HEK293T (cell line): ENCODE measurements at regions not wholly inside any gene's neighbourhood (a gene's known extent, or its start where the extent isn't known, plus 50 kb on each side); places are given as distances from the start of the nearest gene placed in this dataset.

ENCODE experiments used
- CTCF ChIA-PET: fragments of 350-600 bp; formaldehyde crosslinking; extraction: SDS; loops from one replicate; lab custom pipeline; 2021; ENCODE audit warnings: antibody characterized with exemption, inconsistent platforms; lab: Yijun Ruan, JAX
- POLR2A ChIA-PET: fragments of 350-600 bp; formaldehyde crosslinking; extraction: SDS; loops from one replicate; lab custom pipeline; 2020; ENCODE audit warnings: antibody characterized with exemption, inconsistent platforms; lab: Yijun Ruan, JAX
- DNase-seq: peaks from one replicate; pipeline ENCODE4 v3.0.0; 2012; ENCODE audit warnings: mixed read lengths; ENCODE audit errors: extremely low spot score
- ARNT ChIP-seq: fragments of 450-650 bp; IDR thresholded peaks from 2 replicates; pipeline ENCODE4 v1.6.1; 2017; ENCODE audit warnings: mild to moderate bottlenecking
- BHLHE40 ChIP-seq: fragments of 450-650 bp; IDR thresholded peaks from 2 replicates; pipeline ENCODE4 v1.6.1; 2016; ENCODE audit warnings: mild to moderate bottlenecking, moderate library complexity, borderline replicate concordance
- CTBP1 ChIP-seq: fragments of 450-650 bp; IDR thresholded peaks from 2 replicates; pipeline ENCODE4 v1.6.1; 2016; ENCODE audit warnings: borderline replicate concordance
- ELF4 ChIP-seq: fragments of 450-650 bp; IDR thresholded peaks from 2 replicates; pipeline ENCODE4 v1.6.1; 2017; ENCODE audit warnings: antibody characterized with exemption
- FOXA1 ChIP-seq: fragments of 450-650 bp; IDR thresholded peaks from 2 replicates; pipeline ENCODE4 v1.6.1; 2016; ENCODE audit warnings: mild to moderate bottlenecking
- FOXK2 ChIP-seq: fragments of 450-650 bp; IDR thresholded peaks from 2 replicates; pipeline ENCODE4 v1.6.1; 2016; ENCODE audit warnings: mild to moderate bottlenecking
- FOXM1 ChIP-seq: fragments of 450-650 bp; IDR thresholded peaks from 2 replicates; pipeline ENCODE4 v1.6.1; 2017; ENCODE audit warnings: mild to moderate bottlenecking, borderline replicate concordance
- HDGF ChIP-seq: fragments of 450-650 bp; IDR thresholded peaks from 2 replicates; pipeline ENCODE4 v1.6.1; 2017; ENCODE audit warnings: antibody characterized with exemption, borderline replicate concordance
- L3MBTL2 ChIP-seq: fragments of 450-650 bp; conservative IDR thresholded peaks from 2 replicates; pipeline ENCODE4 v1.6.1; 2016; ENCODE audit warnings: mild to moderate bottlenecking
- LEF1 ChIP-seq: fragments of 450-650 bp; IDR thresholded peaks from 2 replicates; pipeline ENCODE4 v1.6.1; 2017; ENCODE audit warnings: mild to moderate bottlenecking, borderline replicate concordance
- NFRKB ChIP-seq: fragments of 450-650 bp; IDR thresholded peaks from 2 replicates; pipeline ENCODE4 v1.6.1; 2016; ENCODE audit warnings: mild to moderate bottlenecking, moderate library complexity
- SP1 ChIP-seq: fragments of 450-650 bp; IDR thresholded peaks from 2 replicates; pipeline ENCODE4 v1.6.1; 2017
- SUZ12 ChIP-seq: fragments of 450-650 bp; IDR thresholded peaks from 2 replicates; pipeline ENCODE4 v1.6.1; 2016; ENCODE audit warnings: mild to moderate bottlenecking
- TARDBP ChIP-seq: fragments of 450-650 bp; IDR thresholded peaks from 2 replicates; pipeline ENCODE4 v1.6.1; 2016
- ZNF384 ChIP-seq: fragments of 450-650 bp; IDR thresholded peaks from 2 replicates; pipeline ENCODE4 v1.6.1; 2016
- TF ChIP-seq, protein P1 (sequence below): fragments of 450-650 bp; IDR thresholded peaks from 2 replicates; pipeline ENCODE4 v1.6.1; 2016

DNA sequence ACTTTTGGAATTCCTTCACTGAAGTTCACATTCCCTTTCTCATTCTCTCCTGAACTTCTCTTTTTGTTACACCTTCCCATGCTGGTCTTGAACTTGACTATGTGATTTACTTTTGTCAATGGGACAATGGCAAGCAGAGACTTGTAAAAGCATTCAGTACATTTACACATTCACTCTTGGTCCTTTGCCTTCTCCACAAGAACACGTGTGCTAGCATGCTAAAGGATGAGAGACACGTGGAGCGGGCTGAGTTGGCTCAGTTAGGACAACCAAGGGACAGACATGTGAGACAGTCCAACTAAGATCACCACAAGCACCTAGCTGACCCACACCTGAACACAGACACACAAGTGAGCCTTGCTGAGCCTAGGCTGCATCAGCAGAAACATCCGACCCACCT, 91.3 kb upstream of the PAK5 start:
- DNase-seq: no peak
- ChIA-PET POLR2A (no interaction called here), CTCF (no interaction called here)
- TF ChIP-seq FOXK2 (no peak), L3MBTL2 (no peak), ARNT (no peak), CTBP1 (no peak), FOXM1 (no peak), NFRKB (no peak), HDGF (no peak), ELF4 (no peak), SUZ12 (no peak), LEF1 (no peak), SP1 (no peak)
- TF ChIP-seq, protein P1, sequence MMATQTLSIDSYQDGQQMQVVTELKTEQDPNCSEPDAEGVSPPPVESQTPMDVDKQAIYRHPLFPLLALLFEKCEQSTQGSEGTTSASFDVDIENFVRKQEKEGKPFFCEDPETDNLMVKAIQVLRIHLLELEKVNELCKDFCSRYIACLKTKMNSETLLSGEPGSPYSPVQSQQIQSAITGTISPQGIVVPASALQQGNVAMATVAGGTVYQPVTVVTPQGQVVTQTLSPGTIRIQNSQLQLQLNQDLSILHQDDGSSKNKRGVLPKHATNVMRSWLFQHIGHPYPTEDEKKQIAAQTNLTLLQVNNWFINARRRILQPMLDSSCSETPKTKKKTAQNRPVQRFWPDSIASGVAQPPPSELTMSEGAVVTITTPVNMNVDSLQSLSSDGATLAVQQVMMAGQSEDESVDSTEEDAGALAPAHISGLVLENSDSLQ: no peak

DNA sequence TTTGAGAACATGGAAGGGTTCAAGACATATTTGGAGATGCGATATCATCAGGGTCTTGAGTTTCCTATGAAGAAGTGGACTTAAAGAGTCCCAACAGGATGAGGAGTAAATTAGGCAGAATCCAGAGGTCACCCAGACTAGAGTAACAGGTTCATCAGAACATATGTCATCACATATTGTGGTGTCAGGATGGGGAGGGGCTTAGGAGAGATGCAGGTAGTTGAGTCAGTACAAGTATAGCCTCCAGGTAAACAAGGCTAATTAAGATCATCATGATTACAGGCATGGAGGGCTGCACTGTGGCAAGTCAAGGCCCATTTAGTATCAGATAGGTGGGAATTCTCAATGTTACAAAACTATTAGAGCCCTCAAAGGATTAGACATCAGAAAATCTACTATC, 90.1 kb upstream of the PAK5 start:
- ChIA-PET POLR2A (no interaction called here), CTCF (no interaction called here)
- TF ChIP-seq TARDBP (no peak), ARNT (no peak), SP1 (no peak), SUZ12 (no peak), LEF1 (no peak), BHLHE40 (no peak), ELF4 (no peak), FOXK2 (no peak), FOXA1 (no peak)
- no peak for DNase-seq

DNA sequence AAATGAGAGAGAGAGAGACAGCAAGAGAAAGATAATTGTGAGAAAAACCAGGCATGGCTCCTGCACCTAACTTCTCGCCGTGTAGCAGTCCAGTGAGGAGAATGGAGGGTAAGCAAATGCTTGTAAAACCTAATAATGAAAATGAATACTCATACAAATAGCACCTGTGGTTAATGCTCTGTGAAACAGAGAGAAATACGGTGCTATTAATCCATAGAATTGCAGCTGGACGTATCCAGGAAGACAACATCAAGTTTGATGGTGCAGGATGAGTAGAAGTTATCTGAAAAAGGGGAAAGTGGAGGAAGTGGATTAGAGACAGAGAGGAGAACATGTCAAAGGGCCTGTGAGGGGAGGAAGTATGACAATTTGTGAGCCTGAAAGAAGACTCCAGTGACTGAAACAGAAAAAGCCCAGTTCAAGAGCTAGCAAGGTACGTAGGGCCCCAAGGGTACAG, 89.4 kb upstream of the PAK5 start:
- no peak for TF ChIP-seq ELF4
- TF ChIP-seq SUZ12: no peak
- TF ChIP-seq TARDBP: no peak
- TF ChIP-seq FOXM1: no peak
- no peak for TF ChIP-seq ARNT
- TF ChIP-seq NFRKB: no peak
- TF ChIP-seq ZNF384: no peak
- TF ChIP-seq FOXA1: no peak
- TF ChIP-seq LEF1: no peak
- TF ChIP-seq CTBP1: no peak
- ChIA-PET POLR2A (no interaction called here), CTCF (no interaction called here)
- no peak for DNase-seq

DNA sequence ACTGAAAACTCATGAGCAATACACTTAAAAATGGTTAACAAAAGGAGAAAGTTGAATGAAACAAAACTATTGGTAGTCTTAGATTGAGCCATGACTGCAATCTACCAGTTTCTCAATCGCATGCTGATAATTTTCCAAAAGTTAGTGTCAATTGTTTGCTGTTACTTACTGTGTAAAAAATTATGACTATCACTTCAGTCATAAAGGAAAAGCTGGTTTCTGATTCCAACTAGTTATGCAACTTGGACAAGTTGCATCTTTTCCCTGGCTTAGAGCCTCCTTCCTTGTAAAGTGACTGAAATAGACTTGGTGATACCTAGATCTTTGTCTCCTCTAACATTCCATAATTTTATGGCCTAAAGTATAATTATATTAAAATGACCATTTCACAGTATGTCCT, 88.3 kb upstream of the PAK5 start:
- CTCF ChIA-PET: no interaction called here
- POLR2A ChIA-PET: no interaction called here

DNA sequence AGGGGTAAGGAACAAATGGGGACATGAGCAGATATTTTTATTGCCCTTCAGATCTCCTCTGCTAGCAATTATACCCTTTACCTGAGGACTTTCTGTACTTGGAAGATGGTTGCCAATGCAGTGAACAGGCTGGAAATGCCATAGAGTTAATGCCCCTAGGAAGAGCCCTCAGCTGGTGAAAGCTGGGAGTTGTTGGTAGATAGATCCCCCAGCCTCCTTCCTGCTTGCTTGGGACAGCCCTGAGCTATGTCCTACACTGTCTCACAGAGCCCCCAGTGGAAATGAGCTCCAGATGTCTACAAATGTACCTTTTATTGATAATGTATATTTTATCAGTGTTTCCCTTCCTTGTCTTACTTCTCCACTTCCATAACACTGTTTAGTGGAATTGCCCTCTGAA, 87.6 kb upstream of the PAK5 start:
- no peak for TF ChIP-seq LEF1
- no peak for DNase-seq
- ChIA-PET CTCF (no interaction called here), POLR2A (no interaction called here)

More for the DNA sequence above, 88.3 kb upstream of the PAK5 start:
- TF ChIP-seq SP1: no peak
- no peak for TF ChIP-seq ZNF384
- no peak for TF ChIP-seq FOXK2
- no peak for DNase-seq

DNA sequence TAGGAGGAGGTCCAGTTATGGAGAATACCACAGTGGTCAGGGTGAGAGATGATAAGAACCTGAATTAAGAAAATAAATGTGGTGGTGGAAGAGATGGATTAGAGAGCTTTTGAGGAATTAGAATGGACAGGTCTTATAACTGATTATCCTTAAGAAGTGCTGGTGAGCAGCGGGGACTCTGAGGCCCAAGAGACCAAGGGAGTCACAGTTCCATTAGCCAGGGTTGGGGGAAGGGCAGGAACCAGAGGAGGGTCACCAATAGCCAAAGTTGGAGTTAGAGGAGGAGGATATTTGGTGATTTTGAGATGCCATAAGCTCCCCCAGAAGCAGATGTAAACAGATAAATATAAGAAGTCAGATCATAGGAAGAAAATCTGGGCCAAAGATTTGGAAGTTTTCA, 87.1 kb upstream of the PAK5 start:
- CTCF ChIA-PET: no interaction called here
- TF ChIP-seq FOXA1 (no peak), NFRKB (no peak), BHLHE40 (no peak), TARDBP (no peak)
- TF ChIP-seq, protein P1: no peak
- POLR2A ChIA-PET: no interaction called here
- no peak for DNase-seq

DNA sequence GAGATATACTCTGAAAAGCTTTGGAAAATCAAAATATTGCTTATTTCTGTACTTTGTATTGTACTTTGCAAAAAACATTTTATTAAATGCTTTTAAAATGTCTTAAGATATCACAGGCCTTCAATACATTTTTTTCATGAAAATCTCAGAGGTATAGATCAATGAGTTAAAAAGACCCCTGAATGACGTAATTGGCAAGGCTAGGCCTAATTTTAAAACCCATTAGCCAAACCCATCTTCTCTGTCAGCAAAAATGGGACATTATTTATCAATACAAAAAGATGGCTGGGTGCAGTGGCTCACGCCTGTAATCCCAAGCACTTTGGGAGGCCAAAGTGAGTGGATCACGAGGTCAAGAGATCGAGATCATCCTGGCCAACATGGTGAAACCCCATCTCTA, 84.8 kb upstream of the PAK5 start:
- ChIA-PET CTCF (no interaction called here), POLR2A (no interaction called here)
- TF ChIP-seq BHLHE40 (no peak), ARNT (no peak), NFRKB (no peak), FOXA1 (no peak), FOXK2 (no peak), CTBP1 (no peak), ELF4 (no peak)
- TF ChIP-seq, protein P1: no peak
- no peak for DNase-seq

DNA sequence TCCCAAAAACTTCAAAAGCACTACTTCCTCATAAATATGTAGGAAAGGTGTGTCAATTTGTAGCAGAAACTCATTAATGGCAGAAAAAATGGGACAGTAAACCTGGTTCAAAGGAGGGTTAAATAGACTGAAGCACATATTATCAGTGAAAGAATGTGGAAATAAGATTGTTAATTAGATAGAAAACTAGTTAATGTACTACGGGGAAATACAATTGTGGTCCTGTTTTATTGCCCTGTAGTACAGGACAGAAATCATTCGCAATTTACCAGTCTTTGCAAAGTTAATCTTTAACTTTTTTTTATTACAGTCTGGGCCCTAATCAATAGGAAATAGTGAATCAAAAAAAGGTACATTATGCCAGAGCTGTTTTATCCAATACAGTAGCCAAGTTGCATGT, 82.0 kb upstream of the PAK5 start:
- TF ChIP-seq, protein P1: no peak
- TF ChIP-seq BHLHE40 (no peak), SP1 (no peak), LEF1 (no peak), ARNT (no peak), NFRKB (no peak), CTBP1 (no peak), FOXA1 (no peak)
- ChIA-PET CTCF (interaction anchor here (1.2 kb wide), 1 partner anchor 304 kb away, joined by 3 read pairs; no protein-coding TSS in a partner anchor), POLR2A (no interaction called here)
- no peak for DNase-seq
